Body of pancreas (tissue), 4 donors: ENCODE measurements at regions not wholly inside any gene's neighbourhood (a gene's known extent, or its start where the extent isn't known, plus 50 kb on each side); places are given as distances from the start of the nearest gene placed in this dataset.

Source experiments
- CTCF ChIP-seq, 7 experiments: fragments of 450-650 bp in 4 of 7; fragments of 200-600 bp in 3 of 7; sonication (generic) in 3 of 7; IDR thresholded peaks; one replicate each; pipeline ENCODE4 v1.5.1; 2016 to 2019; ENCODE audit warnings: antibody characterized with exemption in 7 of 7
- POLR2A ChIP-seq, 3 donors: fragments of 450-650 bp; IDR thresholded peaks; one replicate each; pipeline ENCODE4 v1.6.1; 2016; ENCODE audit warnings: antibody characterized with exemption in 3 of 3, mild to moderate bottlenecking in 2 of 3

- TF ChIP-seq CTCF (IDR thresholded peaks at IDR 0.05) (no peak), POLR2A (IDR thresholded peaks at IDR 0.05) (no peak)
Observed at GRCh38 chr4:134585972-134586371, 384.4 kb upstream of the PABPC4L start.
